NCI-H187 treated with DMSO at 0.1 percent for 48 hours (cell line): ENCODE measurements at regions not wholly inside any gene's neighbourhood (a gene's known extent, or its start where the extent isn't known, plus 50 kb on each side); places are given as distances from the start of the nearest gene placed in this dataset.
"Not testable (repeated sequence)": the region's sequence is repeated elsewhere in the genome, so short reads cannot be mapped to it uniquely, and the experiment has no call there.

Experiments
- DNase-seq: peaks from one replicate; lab custom pipeline; 2025; lab: John Stamatoyannopoulos, UW

DNA sequence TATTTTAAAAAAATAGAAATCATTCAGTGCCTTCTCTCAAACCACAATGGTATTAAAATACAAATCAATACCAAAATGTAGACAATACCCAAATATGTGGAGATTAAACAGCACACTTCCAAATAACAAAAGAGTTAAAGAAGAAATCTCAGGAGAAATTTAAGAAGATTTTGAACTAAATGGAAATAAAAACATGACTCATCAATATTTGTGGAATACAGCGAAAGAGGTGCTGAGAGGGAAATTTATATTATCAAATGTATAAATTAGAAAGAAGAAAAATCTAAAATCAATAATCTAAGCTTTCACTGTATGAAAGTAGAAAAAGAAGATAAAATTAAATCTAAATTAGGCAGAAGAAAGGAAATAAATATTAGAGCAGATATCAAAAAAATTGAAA, 233.1 kb downstream of the RPIA start:
- no peak for DNase-seq

DNA sequence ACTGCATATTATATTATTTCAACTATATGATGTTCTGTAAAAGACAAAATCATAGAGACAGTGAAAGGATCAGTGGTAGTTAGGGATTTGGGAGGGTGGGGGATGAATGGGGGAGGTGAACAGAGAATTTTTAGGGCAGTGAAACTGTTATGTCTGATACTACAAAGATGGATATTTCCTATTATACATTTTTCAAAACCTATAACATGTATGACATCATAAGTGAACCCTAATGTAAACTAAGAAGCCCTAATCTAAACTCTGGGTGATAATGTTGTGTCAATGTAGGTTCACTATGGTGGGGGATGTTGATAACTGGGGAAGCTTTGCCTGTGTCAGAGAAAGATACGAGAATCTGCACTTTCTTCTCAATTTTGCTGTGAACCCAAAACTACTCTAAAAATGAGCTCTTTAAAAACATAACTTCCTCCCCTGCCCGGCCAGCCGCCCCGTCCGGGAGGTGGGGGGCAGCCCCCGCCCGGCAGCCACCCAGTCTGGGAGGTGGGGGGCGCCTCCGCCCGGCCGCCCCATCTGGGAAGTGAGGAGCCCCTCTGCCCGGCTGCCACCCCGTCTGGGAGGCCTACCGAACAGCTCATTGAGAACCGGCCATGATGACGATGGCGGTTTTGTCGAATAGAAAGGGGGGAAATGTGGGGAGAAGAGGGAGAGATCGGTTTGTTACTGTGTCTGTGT, 234.4 kb downstream of the RPIA start:
- DNase-seq = no peak

DNA sequence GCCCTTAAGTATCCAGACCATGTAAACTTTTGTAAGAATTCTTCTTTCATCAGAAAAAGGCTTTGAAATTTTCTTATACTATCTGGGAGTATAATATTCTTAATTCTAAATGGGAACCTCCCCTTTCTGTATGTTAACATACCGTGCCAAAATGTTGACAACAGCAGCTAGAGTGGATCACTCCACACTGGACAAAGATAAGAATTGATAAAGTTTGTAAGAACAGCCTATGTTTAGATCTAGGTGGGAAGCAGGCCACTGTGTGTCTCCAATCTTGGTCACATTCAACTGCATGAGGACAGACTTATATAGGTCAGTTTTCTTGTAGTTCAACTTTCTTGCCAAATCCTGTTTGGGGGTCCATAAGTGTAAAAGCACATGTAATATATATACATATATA, 235.7 kb downstream of the RPIA start:
- DNase-seq = no peak

DNA sequence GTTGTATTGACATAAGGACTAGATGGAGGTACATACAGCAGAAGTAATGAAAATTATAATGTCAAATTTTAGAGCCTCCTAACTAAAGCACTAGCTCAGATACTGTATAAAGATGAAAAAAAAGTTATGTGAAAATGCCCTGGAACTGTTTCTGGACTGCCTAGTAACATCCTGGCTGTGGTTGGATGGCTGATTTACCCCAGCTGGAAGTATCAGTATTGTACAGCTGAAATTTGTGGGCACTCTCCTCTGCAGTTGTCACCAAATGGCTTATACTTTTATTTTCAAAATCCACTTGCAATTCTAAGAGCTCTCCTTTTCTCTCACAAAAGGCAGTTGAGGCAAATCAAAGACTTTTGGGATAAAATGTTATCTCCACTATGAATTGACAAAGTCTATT, 239.2 kb downstream of the RPIA start:
- DNase-seq = no peak

DNA sequence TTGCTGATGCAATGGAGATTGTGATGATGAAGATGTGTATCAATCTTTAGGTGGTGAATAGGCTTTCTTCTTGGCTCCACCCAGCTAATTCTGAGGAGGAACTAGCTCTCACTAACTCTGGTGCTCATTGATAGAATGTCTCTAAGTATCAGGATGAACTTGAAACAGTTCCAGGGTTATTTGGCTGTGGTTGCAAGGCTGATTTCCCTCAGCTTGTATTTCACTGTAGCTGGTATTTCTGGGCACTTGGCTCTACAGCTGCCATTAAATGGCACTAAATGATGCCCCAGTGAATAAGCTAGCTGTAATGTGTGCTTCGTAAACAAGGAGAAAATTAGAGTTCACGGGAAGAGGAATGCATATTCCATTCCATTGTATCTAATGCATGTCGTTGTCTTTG, 241.2 kb downstream of the RPIA start:
- DNase-seq = no peak

GRCh38 chr2:88933091-88933490, 241.6 kb downstream of the RPIA start:
- no peak for DNase-seq

GRCh38 chr2:88933980-88934379, 242.5 kb downstream of the RPIA start:
- no peak for DNase-seq

- not testable (repeated sequence) for DNase-seq
These were observed 249.7 kb downstream of the RPIA start for GRCh38 chr2:88941178-88941577.

GRCh38 chr2:88942798-88943197, 251.3 kb downstream of the RPIA start:
- no peak for DNase-seq

DNA sequence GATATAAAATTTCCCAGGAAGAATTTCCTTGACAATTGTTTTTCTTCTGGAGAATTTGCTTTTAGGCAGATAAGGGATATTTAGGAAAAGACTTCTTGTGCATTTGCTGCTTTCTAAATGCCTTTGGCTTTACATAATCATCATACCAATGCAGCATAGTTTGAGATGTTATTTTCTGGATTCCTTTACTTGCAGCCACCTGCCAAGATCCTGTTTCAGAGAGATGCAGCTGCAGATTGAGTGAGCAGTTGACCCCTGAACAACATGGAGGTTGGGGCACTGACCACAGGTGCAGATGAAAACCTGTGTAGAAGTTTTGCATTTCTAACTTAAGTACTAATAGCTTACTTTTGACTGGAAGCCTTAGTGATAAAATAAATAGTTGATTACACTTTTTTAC, 257.9 kb downstream of the RPIA start:
- no peak for DNase-seq

DNA sequence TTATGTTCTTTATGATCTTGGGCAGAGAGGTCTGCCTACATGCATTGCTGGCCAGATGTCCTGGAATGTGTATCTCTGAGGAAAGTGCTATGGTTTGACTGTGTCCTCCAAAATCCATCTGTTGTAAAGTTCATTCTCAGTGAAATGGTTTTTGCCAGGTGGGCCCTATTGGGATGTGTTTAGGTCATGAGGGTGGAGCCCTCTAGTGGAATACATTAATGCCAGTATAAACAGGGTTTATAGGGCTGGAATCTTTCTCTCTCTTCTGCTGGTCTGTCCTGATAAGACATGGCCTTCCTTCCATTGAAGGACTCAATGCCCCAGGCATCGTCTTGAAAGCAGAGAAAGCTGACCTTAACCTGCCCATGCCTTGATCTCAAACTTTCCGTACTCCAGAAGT, 258.5 kb downstream of the RPIA start:
- no peak for DNase-seq

- no peak for DNase-seq
These were observed 264.1 kb downstream of the RPIA start for GRCh38 chr2:88955607-88956006.

GRCh38 chr2:88959480-88960204, 268.2 kb downstream of the RPIA start:
- DNase-seq = no peak

- not testable (repeated sequence) for DNase-seq
These were observed 269.9 kb downstream of the RPIA start for GRCh38 chr2:88961323-88961722.

DNA sequence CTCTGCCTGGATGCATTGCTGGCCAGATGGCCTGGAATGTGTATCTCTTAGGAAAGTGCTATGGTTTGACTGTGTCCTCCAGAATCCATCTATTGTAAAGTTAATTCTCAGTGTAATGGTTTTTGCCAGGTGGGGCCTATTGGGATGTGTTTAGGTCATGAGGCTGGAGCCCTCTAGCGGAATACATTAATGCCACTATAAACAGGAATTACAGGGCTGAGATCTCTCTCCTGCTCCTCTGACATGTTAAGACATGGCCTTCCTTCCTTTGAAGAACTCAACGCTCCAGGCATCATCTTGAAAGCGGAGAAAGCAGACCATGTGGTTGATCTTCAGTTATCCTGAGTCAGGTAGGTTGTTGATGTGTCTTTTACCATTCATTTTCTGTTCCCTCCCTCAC, 276.4 kb downstream of the RPIA start:
- no peak for DNase-seq

DNA sequence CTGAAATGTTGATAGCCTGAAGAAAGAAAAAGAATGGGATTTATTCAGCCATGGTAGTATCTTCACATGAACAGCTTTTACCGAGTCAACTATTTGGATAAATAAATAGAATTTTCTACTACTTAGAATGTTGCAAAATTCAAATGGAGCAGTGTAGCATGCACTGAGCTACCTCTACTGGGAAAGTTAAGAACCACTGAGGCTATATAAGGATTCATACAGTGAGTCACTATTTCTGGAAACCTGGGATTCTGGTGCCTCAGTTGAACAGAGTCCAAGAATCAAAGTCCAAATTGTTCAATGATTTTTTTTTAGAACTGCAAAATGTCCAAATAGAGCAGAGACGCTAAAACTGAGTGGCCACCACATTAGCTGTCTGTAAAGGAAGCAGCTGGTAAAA, 286.5 kb downstream of the RPIA start:
- not testable (repeated sequence) for DNase-seq

DNA sequence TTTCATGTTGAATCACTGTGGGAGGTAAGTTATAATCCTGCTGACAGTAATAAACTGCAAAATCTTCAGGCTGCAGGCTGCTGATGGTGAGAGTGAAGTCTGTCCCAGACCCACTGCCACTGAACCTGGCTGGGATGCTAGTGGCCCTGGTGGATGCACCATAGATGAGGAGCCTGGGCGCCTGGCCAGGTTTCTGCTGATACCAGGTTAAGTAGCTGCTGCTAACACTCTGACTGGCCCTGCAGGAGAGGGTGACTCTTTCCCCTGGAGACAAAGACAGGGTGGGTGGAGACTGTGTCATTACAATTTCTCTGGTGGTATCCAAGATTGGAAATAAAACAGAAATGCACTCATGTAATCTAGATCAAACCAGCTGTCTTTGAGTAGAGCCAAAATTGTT, 287.0 kb downstream of the RPIA start:
- not testable (repeated sequence) for DNase-seq

GRCh38 chr2:88984079-88984478, 292.6 kb downstream of the RPIA start:
- DNase-seq = not testable (repeated sequence)

DNA sequence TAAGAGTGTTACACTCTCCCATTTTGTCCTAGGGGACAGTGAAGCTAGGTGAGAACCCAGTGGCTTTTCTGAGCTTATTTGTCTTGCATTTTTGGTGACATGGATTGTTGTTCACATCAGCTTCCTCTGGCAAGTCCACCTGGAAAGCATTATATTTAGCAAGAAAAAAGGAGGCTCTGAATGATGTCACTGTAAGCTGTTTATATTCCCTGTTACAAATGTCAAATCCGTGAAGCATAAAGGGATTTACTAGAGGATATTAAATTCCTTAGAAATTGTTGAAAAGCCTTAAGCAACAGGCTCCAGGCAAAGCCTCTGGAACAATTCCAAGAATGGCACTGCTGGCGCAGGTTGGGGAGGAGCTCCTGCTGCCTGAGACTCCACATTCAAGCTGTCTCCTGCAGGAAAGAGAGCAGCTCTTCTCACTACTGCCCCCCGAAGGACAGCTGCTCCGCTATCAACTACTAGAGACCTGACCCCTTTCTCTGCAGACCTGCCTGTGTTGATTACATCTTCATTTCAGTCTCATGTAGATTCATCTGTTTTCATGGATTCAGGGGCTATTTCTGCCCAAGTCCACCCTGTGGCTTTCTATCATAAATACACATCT, 295.4 kb downstream of the RPIA start:
- not testable (repeated sequence) for DNase-seq

GRCh38 chr2:88988617-88989016, 297.1 kb downstream of the RPIA start:
- not testable (repeated sequence) for DNase-seq

DNA sequence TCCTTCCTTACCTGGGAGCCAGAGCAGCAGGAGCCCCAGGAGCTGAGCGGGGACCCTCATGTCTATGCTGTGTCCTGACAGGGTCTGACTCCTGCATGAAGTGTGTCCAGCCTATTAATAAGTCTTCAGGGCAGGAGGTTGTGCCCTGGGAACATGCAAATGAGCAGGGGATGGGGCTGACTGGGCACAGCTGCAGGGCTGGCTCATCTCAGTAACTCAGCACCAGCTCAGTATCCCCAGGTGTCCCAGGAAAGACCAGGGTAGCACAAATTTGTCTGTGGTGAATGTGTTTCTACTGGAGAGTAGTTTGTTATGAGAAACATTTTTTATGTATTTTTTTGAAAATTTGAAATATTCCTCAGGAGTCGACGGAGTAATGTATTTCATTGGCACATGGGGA, 301.3 kb downstream of the RPIA start:
- DNase-seq = not testable (repeated sequence)

DNA sequence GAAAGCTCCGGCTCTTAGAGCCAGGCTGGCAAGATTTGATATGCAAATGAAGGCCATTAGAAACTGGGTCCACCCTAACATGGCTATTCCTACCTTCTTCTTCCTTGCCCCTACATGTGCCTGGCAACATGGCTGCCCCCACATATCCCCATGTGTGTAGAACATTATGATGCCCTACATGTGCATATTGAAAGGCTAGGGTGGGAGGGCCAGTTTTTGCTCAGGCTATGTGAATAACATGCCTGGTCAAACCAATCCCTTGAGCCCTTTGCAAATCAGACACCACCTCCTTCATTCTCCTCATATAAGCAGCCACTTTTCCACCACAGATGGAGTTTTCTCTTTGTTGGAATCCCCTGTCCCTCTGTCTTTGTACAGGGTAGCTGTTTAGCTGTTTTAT, 303.4 kb downstream of the RPIA start:
- DNase-seq = not testable (repeated sequence)

- not testable (repeated sequence) for DNase-seq
These were observed 305.1 kb downstream of the RPIA start for GRCh38 chr2:88996588-88996987.
